AG10803 (cell line): ENCODE measurements at regions not wholly inside any gene's neighbourhood (a gene's known extent, or its start where the extent isn't known, plus 50 kb on each side); places are given as distances from the start of the nearest gene placed in this dataset.

Source experiments
- DNase-seq: peaks from one replicate; pipeline ENCODE4 v3.0.0; 2010; ENCODE audit warnings: low read depth
- H3K4me3 ChIP-seq: 2 replicates; pipeline ENCODE4 v1.5.1; 2011; ENCODE audit warnings: mild to moderate bottlenecking, low read length, control low read depth
- CTCF ChIP-seq: conservative IDR thresholded peaks from 2 replicates; pipeline ENCODE4 v1.5.1; 2011; ENCODE audit warnings: mild to moderate bottlenecking, low read length, control low read depth, inconsistent platforms

DNA sequence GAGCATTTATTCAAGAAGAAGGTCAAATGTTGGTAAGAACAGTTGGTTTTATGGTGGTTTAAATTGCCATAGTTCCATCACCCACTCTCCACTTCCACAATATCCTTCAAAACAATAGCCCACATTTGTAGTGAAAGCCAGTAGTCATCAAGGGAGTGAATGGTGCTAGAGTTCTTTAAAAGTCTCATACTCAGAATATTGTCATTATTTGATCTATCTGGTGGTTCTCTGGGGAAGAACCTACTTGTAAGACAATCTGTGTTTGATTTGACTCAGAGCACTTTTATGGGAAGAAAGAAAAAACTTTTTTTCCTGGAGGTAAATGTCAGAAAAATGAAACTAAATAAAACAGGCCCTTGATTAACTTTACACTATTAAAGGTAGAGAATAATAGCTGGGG, 893.8 kb downstream of the QKI start:
- no peak overlapping the region for H3K4me3 ChIP-seq
- TF ChIP-seq CTCF, result no peak
- DNase-seq, result no peak

DNA sequence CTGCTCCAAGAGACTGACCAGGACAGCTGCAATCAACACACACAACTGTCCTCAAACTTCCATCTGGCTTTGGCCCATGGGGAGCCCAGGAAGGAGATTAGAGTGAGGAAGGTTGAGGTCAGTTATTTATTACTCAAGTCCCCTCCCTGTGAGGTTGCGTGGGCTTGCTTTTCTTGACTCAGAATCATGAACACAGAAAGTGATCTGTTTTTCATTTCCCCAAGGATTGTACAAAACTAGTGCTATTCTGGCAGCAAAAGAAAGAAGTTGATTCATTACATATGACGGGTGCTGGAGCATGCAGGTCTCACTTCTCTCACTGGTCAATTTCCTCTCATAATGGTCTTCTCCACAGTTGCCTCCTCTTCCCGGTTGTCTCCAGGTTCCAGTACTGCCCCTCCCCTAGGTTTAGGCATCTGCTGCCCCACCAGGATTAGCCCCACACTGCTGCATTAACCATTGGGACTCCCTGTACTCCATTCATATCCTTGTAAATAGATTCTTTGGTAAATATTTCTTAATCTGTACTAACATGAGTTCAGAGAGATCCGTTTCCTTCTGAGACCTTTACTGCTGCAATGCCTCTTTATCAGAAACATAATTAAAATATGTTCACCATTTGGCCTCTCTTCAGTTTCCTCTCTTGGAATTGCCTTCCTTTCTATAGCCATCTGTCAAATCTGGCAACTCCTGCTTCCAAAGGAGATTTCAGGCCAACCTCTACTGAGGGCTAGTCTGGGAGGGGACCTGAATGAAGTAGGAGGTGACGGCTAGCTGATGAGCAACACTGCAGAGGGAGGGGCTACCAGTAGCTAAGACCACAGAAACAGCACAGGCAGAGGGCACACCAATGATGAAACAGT, 888.8 kb downstream of the QKI start:
- no peak overlapping the region for H3K4me3 ChIP-seq
- TF ChIP-seq CTCF, result no peak
- peak; percentile 29 for DNase-seq

- no peak overlapping the region for H3K4me3 ChIP-seq
- DNase-seq, result no peak
- no peak for TF ChIP-seq CTCF
These were observed 881.9 kb downstream of the QKI start for GRCh38 chr6:164296411-164296810.

DNA sequence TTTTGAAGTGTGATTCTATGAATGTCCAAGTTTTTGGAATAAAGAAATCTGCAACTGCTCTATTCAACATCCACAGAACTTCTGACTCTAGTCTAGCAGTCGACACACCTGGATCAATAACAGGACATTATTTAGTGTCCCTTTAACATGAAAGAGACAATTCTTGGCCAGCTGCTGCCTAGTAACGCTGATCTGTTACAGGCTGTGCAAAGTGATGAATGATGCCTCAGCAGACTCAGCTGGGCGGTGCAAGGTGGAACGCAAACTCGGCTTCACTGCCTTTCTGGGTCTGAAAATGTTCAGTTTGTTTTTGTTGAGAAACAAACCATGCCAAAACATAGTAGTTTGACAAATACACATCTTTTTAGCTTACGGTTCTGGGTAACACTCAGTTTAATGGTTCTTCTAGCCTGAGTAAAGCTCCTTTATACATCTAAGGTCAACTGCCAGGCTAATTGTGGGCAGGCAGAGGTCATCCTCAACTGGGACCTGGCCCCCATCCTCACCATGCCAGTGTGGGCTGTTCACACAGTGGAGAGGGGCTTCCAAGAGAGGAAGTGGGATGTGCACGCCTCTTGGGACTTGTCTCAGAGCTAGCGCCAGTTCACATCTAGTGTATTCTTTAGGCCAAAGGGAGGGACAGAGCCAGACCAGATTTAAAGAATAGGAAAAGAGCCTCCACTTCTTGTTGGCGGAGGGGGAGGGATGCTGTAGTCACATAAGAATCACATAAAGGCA, 879.7 kb downstream of the QKI start:
- H3K4me3 ChIP-seq, result no peak overlapping the region
- DNase-seq, result no peak
- no peak for TF ChIP-seq CTCF

- no peak for DNase-seq
- no peak for TF ChIP-seq CTCF
- H3K4me3 ChIP-seq, result no peak overlapping the region
These were observed 876.7 kb downstream of the QKI start for GRCh38 chr6:164291224-164291623.

DNA sequence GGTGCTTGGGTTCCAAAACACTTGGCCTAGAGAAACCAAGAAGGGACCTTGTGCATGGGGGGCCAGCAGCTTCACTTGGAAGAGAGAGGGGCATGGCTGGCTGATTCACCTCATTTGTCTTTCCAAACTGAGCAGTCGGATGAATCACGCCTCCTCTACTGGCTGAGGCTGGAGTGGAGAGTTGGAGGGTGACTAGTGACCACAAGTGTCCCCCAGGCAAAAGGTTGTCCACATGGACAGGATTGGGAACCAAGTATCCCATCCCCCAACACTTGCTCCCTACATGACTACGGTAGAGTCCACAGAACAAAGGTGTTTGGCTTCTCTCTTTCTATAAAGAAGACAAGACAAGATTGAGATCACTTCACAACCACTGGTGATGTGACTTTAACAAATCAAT, 875.6 kb downstream of the QKI start:
- no peak for TF ChIP-seq CTCF
- H3K4me3 ChIP-seq, result no peak overlapping the region
- no peak for DNase-seq

DNA sequence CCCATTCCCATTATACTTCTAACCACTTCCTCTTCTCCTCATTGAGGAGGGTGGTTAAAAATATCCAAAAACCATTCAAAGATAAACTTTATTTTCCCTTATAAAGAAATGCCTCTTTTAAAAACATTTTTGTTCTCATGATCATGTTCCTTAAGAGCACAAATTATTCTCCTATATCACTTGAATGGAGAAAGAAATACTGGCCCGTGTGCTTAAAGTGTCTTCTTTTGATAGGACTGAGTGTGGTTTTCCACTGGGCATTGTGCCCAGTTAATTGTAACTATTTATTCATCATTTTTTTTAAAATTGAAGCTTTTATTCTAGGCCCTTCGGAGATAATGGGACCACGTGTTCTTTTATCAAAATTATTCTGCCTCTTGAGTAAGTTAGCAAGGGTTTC, 871.5 kb downstream of the QKI start:
- no peak for DNase-seq
- TF ChIP-seq CTCF, result no peak

More for the DNA sequence above, 871.5 kb downstream of the QKI start:
- no peak overlapping the region for H3K4me3 ChIP-seq
